GM12878 (cell line): ENCODE measurements at regions not wholly inside any gene's neighbourhood (a gene's known extent, or its start where the extent isn't known, plus 50 kb on each side); places are given as distances from the start of the nearest gene placed in this dataset.

Source experiments
- ATAC-seq: fragments of 200-7000 bp; cut with Tn5 transposase; 3 replicates; pipeline ENCODE4 v1.9.1; 2020; ENCODE audit warnings: mild to moderate bottlenecking, moderate library complexity
- BruUV-seq: library from RNA; stranded (reverse); fragments of 400-500 nt; replicated peaks from 2 replicates; lab custom pipeline; 2021; lab: Mats Ljungman, UMichigan
- CTCF ChIA-PET: fragments of 300-600 bp; sonication (Branson Sonifier 250); formaldehyde crosslinking; extraction: SDS; loops from one replicate; lab custom pipeline; 2021; ENCODE audit warnings: inconsistent platforms; lab: Yijun Ruan, JAX
- POLR2A ChIA-PET: fragments of 350-600 bp; formaldehyde crosslinking; extraction: SDS; loops from one replicate; lab custom pipeline; 2021; ENCODE audit warnings: inconsistent platforms; lab: Charles Lee
- RAD21 ChIA-PET: fragments of 300-600 bp; sonication (Branson Sonifier 250); formaldehyde crosslinking; loops from one replicate; lab custom pipeline; 2023; ENCODE audit warnings: antibody characterized with exemption; ENCODE audit not compliant: unreplicated experiment; lab: Charles Lee
- SMC1A ChIA-PET: fragments of 300-600 bp; sonication (Branson Sonifier 250); formaldehyde crosslinking; loops from one replicate; lab custom pipeline; 2023; ENCODE audit not compliant: unreplicated experiment, uncharacterized antibody; lab: Charles Lee
- DNase-seq: peaks from one replicate; pipeline ENCODE4 v3.0.0-alpha.2; 2011; ENCODE audit warnings: low read depth, low spot score
- FAIRE-seq: peaks from 3 replicates; lab custom pipeline; 2011; peaks lifted over from hg19 to GRCh38; lab: Jason Lieb, UNC
- H2AFZ ChIP-seq: 2 replicates; pipeline ENCODE4 v1.6.0; 2011; ENCODE audit warnings: low read depth, low read length, control low read depth; ENCODE audit not compliant: control insufficient read depth
- H3K27ac ChIP-seq: 2 replicates; pipeline ENCODE4 v1.5.1; 2011; ENCODE audit warnings: control low read depth; ENCODE audit not compliant: control insufficient read depth, insufficient read depth
- H3K27me3 ChIP-seq, 2 experiments: replicated peaks in 1 of 2; 2 replicates each; pipeline versions ENCODE4 v1.6.0 to v1.6.1; 2011; ENCODE audit warnings: low read length in 1 of 2; ENCODE audit not compliant: control insufficient read depth in 2 of 2, insufficient read depth in 2 of 2
- H3K36me3 ChIP-seq, 2 experiments: 2 replicates each; pipeline ENCODE4 v1.5.1; 2011; ENCODE audit warnings: low read length in 1 of 2; ENCODE audit not compliant: control insufficient read depth in 2 of 2, insufficient read depth in 2 of 2
- H3K4me1 ChIP-seq: 2 replicates; pipeline ENCODE4 v1.6.1; 2011; ENCODE audit warnings: mild to moderate bottlenecking, low read length, moderate library complexity, mixed read lengths; ENCODE audit not compliant: control insufficient read depth, insufficient read depth
- H3K4me2 ChIP-seq: 2 replicates; pipeline ENCODE4 v1.6.0; 2011; ENCODE audit warnings: control low read depth; ENCODE audit not compliant: control insufficient read depth, insufficient read depth
- H3K4me3 ChIP-seq: fragments of 200-600 bp; sonication (generic); 2 replicates; pipeline ENCODE4 v1.5.1; 2016
- H3K79me2 ChIP-seq: 2 replicates; pipeline ENCODE4 v1.6.0; 2011; ENCODE audit warnings: low read length; ENCODE audit not compliant: control insufficient read depth, insufficient read depth
- H3K9ac ChIP-seq: 2 replicates; pipeline ENCODE4 v1.8.0; 2011; ENCODE audit warnings: low read length, control low read depth, mixed read lengths; ENCODE audit not compliant: control insufficient read depth, insufficient read depth
- H3K9me3 ChIP-seq: replicated peaks from 3 replicates; pipeline ENCODE4 v1.5.1; 2011; ENCODE audit warnings: mild to moderate bottlenecking, low read length; ENCODE audit not compliant: control insufficient read depth, insufficient read depth
- H4K20me1 ChIP-seq: 2 replicates; pipeline ENCODE4 v1.6.0; 2011; ENCODE audit not compliant: control insufficient read depth, insufficient read depth
- EGR1 ChIP-seq, 2 experiments: IDR thresholded peaks; 1 replicate in 1 of 2; 2 replicates in 1 of 2; pipeline ENCODE4 v1.6.1; 2011 to 2012; ENCODE audit warnings: low read depth in 2 of 2, low read length in 2 of 2, borderline replicate concordance in 1 of 2, mild to moderate bottlenecking in 1 of 2, moderate library complexity in 1 of 2
- RAD21 ChIP-seq: IDR thresholded peaks from 2 replicates; pipeline ENCODE4 v1.6.1; 2011; ENCODE audit warnings: mild to moderate bottlenecking, low read depth, low read length, moderate library complexity; ENCODE audit not compliant: insufficient read depth
- RAD51 ChIP-seq: fragments of 450-650 bp; IDR thresholded peaks from 2 replicates; pipeline ENCODE4 v1.6.1; 2016; ENCODE audit warnings: moderate library complexity, mild to moderate bottlenecking, inconsistent platforms
- WGBS: methylation state at CpG from one replicate; pipeline ENCODE4 v1.1.6; 2016; ENCODE audit warnings: low lambda C conversion rate; ENCODE audit not compliant: insufficient replicate concordance, insufficient coverage; ENCODE audit errors: missing lambda C conversion rate; 5-methylcytosine and 5-hydroxymethylcytosine counted together
- in situ Hi-C: fragments of 300-500 bp; cut with MboI; formaldehyde crosslinking; loops from 9 replicates; pipeline ENCODE4 v1.14.3; 2018; ENCODE audit warnings: mixed read lengths
- intact Hi-C: fragments of 100-400 bp; cut with micrococcal nuclease; formaldehyde crosslinking; loops from one replicate; pipeline ENCODE4 v1.14.2; 2022; ENCODE audit not compliant: unreplicated experiment
- TF ChIP-seq, protein P1 (sequence below): fragments of 450-650 bp; IDR thresholded peaks from 2 replicates; pipeline ENCODE4 v1.6.1; 2017; ENCODE audit warnings: mild to moderate bottlenecking, moderate library complexity

DNA sequence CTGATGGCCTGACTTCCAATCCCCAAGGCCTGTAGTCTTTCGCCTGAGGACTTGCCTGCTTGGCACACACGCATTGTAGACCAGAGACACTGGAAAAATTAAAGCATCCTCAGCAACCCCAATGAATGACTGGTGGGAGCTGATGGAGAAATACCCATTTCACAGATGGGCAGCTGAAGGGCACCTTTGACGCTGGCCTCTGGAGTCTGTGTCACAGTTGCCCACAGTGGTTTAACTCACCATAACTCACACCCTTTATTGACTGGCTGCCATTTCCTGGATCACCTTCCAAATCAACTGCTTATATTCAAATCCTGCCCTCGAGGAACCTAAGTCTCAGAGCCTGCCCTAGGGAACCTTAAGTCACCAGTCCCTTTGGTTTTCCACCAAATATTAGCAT is 183.1 kb downstream of the SHQ1 start:
- no peak for ATAC-seq
- no peak for TF ChIP-seq RAD21
- TF ChIP-seq RAD51 = no peak
- TF ChIP-seq, protein P1, sequence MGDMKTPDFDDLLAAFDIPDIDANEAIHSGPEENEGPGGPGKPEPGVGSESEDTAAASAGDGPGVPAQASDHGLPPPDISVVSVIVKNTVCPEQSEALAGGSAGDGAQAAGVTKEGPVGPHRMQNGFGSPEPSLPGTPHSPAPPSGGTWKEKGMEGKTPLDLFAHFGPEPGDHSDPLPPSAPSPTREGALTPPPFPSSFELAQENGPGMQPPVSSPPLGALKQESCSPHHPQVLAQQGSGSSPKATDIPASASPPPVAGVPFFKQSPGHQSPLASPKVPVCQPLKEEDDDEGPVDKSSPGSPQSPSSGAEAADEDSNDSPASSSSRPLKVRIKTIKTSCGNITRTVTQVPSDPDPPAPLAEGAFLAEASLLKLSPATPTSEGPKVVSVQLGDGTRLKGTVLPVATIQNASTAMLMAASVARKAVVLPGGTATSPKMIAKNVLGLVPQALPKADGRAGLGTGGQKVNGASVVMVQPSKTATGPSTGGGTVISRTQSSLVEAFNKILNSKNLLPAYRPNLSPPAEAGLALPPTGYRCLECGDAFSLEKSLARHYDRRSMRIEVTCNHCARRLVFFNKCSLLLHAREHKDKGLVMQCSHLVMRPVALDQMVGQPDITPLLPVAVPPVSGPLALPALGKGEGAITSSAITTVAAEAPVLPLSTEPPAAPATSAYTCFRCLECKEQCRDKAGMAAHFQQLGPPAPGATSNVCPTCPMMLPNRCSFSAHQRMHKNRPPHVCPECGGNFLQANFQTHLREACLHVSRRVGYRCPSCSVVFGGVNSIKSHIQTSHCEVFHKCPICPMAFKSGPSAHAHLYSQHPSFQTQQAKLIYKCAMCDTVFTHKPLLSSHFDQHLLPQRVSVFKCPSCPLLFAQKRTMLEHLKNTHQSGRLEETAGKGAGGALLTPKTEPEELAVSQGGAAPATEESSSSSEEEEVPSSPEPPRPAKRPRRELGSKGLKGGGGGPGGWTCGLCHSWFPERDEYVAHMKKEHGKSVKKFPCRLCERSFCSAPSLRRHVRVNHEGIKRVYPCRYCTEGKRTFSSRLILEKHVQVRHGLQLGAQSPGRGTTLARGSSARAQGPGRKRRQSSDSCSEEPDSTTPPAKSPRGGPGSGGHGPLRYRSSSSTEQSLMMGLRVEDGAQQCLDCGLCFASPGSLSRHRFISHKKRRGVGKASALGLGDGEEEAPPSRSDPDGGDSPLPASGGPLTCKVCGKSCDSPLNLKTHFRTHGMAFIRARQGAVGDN = no peak
- no peak for TF ChIP-seq EGR1 (IDR thresholded peaks at IDR 0.05; ENCODE audit: borderline replicate concordance in 1 of 2, low read depth in 2 of 2, low read length in 2 of 2)
- in situ Hi-C loops = loop anchor here (5.0 to 10.0 kb wide), 2 partner anchors 157 to 420 kb away; no protein-coding TSS in a partner anchor
- CTCF ChIA-PET = interaction anchor here (0.5 to 9.1 kb wide), 41 partner anchors 8 to 954 kb away, joined by 3 to 239 read pairs (median 5); partner anchors contain the start of gene SHQ1
- no TSS peak for BruUV-seq
- Histone ChIP-seq H2AFZ (no peak overlapping the region), H3K36me3 (no peaks in the 10 kb centered on the region), H3K9ac (no peak overlapping the region), H4K20me1 (no peaks in the 10 kb centered on the region), H3K9me3 (no peaks in the 10 kb centered on the region), H3K79me2 (no peaks in the 10 kb centered on the region), H3K4me2 (no peak overlapping the region), H3K27me3 (no peaks in the 10 kb centered on the region), H3K27ac (no peak overlapping the region), H3K4me3 (no peak overlapping the region), H3K4me1 (no peaks in the 10 kb centered on the region)
- WGBS = 67% methylated on average over 4 of the region's 4 CpGs
- DNase-seq = no peak
- SMC1A ChIA-PET = interaction anchor here (0.6 to 5.6 kb wide), 18 partner anchors 8 to 935 kb away, joined by 3 to 142 read pairs (median 5); partner anchors contain the start of gene SHQ1
- intact Hi-C loops = no loop called here
- POLR2A ChIA-PET = no interaction called here
- RAD21 ChIA-PET = interaction anchor here (0.6 to 5.2 kb wide), 15 partner anchors 7 to 789 kb away, joined by 3 to 131 read pairs (median 3); no protein-coding TSS in a partner anchor
- no peak for FAIRE-seq
